Activated CD4-positive, alpha-beta T cell treated with anti-CD3 and anti-CD28 coated beads, Interleukin-2, amount 10 ng/mL, durations not matched to agents 24 days and 14 days (primary cell): ENCODE measurements at regions not wholly inside any gene's neighbourhood (a gene's known extent, or its start where the extent isn't known, plus 50 kb on each side); places are given as distances from the start of the nearest gene placed in this dataset.
"Not testable (repeated sequence)": the region's sequence is repeated elsewhere in the genome, so short reads cannot be mapped to it uniquely, and the experiment has no call there.

Experiments used
- DNase-seq: peaks from one replicate; pipeline ENCODE4 v3.0.0; 2022
- H3K27ac Mint-ChIP-seq: one replicate; pipeline ENCODE4 v1.8.0; 2022; ENCODE audit warnings: mild to moderate bottlenecking, mixed read lengths
- H3K27me3 Mint-ChIP-seq: one replicate; pipeline ENCODE4 v1.8.0; 2022; ENCODE audit warnings: mixed read lengths
- H3K36me3 Mint-ChIP-seq: one replicate; pipeline ENCODE4 v1.8.0; 2022; ENCODE audit warnings: low read depth, mild to moderate bottlenecking, mixed read lengths
- H3K4me1 Mint-ChIP-seq: one replicate; pipeline ENCODE4 v1.8.0; 2021; ENCODE audit warnings: mixed read lengths
- H3K4me3 Mint-ChIP-seq: one replicate; pipeline ENCODE4 v1.8.0; 2022; ENCODE audit warnings: mild to moderate bottlenecking, moderate library complexity, mixed read lengths
- H3K9me3 Mint-ChIP-seq: one replicate; pipeline ENCODE4 v1.8.0; 2021; ENCODE audit warnings: mixed read lengths
- intact Hi-C: fragments of 100-400 bp; cut with micrococcal nuclease; formaldehyde crosslinking; loops from one replicate; pipeline ENCODE4 v1.15.1; 2023

- DNase-seq = no peak
- intact Hi-C loops = no loop called here
- Mint-ChIP-seq H3K4me1 (no peaks in the 10 kb centered on the region), H3K4me3 (no peak overlapping the region), H3K27me3 (no peaks in the 10 kb centered on the region), H3K36me3 (no peaks in the 10 kb centered on the region), H3K27ac (no peak overlapping the region), H3K9me3 (no peaks in the 10 kb centered on the region)
Measured at GRCh38 chr6:51025082-51025777, 206.6 kb downstream of the TFAP2B start.

GRCh38 chr6:51027283-51028065 lies 208.8 kb downstream of the TFAP2B start:
- Mint-ChIP-seq H3K9me3 (no peaks in the 10 kb centered on the region), H3K36me3 (no peaks in the 10 kb centered on the region), H3K27ac (no peak overlapping the region), H3K4me3 (no peak overlapping the region), H3K27me3 (no peaks in the 10 kb centered on the region), H3K4me1 (no peaks in the 10 kb centered on the region)
- no peak for DNase-seq
- intact Hi-C loops = no loop called here

GRCh38 chr6:51028276-51028675 lies 209.6 kb downstream of the TFAP2B start:
- Mint-ChIP-seq H3K27me3 (no peaks in the 10 kb centered on the region), H3K4me3 (no peak overlapping the region)

GRCh38 chr6:51029561-51029960 lies 210.9 kb downstream of the TFAP2B start:
- Mint-ChIP-seq H3K36me3 (no peaks in the 10 kb centered on the region), H3K4me3 (no peak overlapping the region), H3K9me3 (peaks cover 3% of the 10 kb centered on the region), H3K27ac (no peak overlapping the region), H3K4me1 (no peaks in the 10 kb centered on the region), H3K27me3 (no peaks in the 10 kb centered on the region)
- intact Hi-C loops = no loop called here
- DNase-seq = no peak

More at GRCh38 chr6:51028276-51028675, 209.6 kb downstream of the TFAP2B start:
- no peaks in the 10 kb centered on the region for H3K4me1 Mint-ChIP-seq
- DNase-seq = no peak
- H3K36me3 Mint-ChIP-seq = no peaks in the 10 kb centered on the region
- H3K9me3 Mint-ChIP-seq = no peaks in the 10 kb centered on the region
- intact Hi-C loops = no loop called here
- no peak overlapping the region for H3K27ac Mint-ChIP-seq

GRCh38 chr6:51045548-51045947 lies 226.9 kb downstream of the TFAP2B start:
- intact Hi-C loops = no loop called here
- H3K4me1 Mint-ChIP-seq = no peaks in the 10 kb centered on the region
- H3K36me3 Mint-ChIP-seq = no peaks in the 10 kb centered on the region
- H3K4me3 Mint-ChIP-seq = no peak overlapping the region
- no peak overlapping the region for H3K27ac Mint-ChIP-seq
- DNase-seq = no peak
- no peaks in the 10 kb centered on the region for H3K27me3 Mint-ChIP-seq
- no peaks in the 10 kb centered on the region for H3K9me3 Mint-ChIP-seq

GRCh38 chr6:51049288-51049982 lies 230.8 kb downstream of the TFAP2B start:
- no peak for DNase-seq
- Mint-ChIP-seq H3K27ac (no peak overlapping the region), H3K36me3 (no peaks in the 10 kb centered on the region), H3K4me1 (no peaks in the 10 kb centered on the region), H3K4me3 (no peak overlapping the region), H3K9me3 (peaks cover 3% of the 10 kb centered on the region), H3K27me3 (no peaks in the 10 kb centered on the region)
- intact Hi-C loops = no loop called here

- no peak for DNase-seq
- no peaks in the 10 kb centered on the region for H3K36me3 Mint-ChIP-seq
- peaks cover 3% of the 10 kb centered on the region for H3K9me3 Mint-ChIP-seq
- no peak overlapping the region for H3K27ac Mint-ChIP-seq
- intact Hi-C loops = no loop called here
- H3K4me1 Mint-ChIP-seq = no peaks in the 10 kb centered on the region
- no peak overlapping the region for H3K4me3 Mint-ChIP-seq
- no peaks in the 10 kb centered on the region for H3K27me3 Mint-ChIP-seq
Measured at GRCh38 chr6:51049983-51050877, 231.6 kb downstream of the TFAP2B start.

GRCh38 chr6:51052716-51053115 lies 234.0 kb downstream of the TFAP2B start:
- H3K4me1 Mint-ChIP-seq, intact Hi-C loops, H3K36me3 Mint-ChIP-seq, H3K27me3 Mint-ChIP-seq, H3K27ac Mint-ChIP-seq, H3K4me3 Mint-ChIP-seq, DNase-seq, H3K9me3 Mint-ChIP-seq: not testable (repeated sequence)

GRCh38 chr6:51055316-51055715 lies 236.6 kb downstream of the TFAP2B start:
- DNase-seq, H3K27me3 Mint-ChIP-seq, H3K9me3 Mint-ChIP-seq, H3K4me1 Mint-ChIP-seq, H3K27ac Mint-ChIP-seq, intact Hi-C loops, H3K36me3 Mint-ChIP-seq, H3K4me3 Mint-ChIP-seq: not testable (repeated sequence)

GRCh38 chr6:51057296-51057695 lies 238.6 kb downstream of the TFAP2B start:
- Mint-ChIP-seq H3K4me3 (no peak overlapping the region), H3K27ac (no peak overlapping the region), H3K4me1 (no peaks in the 10 kb centered on the region), H3K36me3 (no peaks in the 10 kb centered on the region), H3K9me3 (peaks cover 3% of the 10 kb centered on the region), H3K27me3 (no peaks in the 10 kb centered on the region)
- no peak for DNase-seq
- intact Hi-C loops = no loop called here

GRCh38 chr6:51060262-51060762 lies 241.6 kb downstream of the TFAP2B start:
- Mint-ChIP-seq H3K9me3 (no peaks in the 10 kb centered on the region), H3K27me3 (no peaks in the 10 kb centered on the region), H3K4me3 (no peak overlapping the region), H3K4me1 (no peaks in the 10 kb centered on the region), H3K27ac (no peak overlapping the region), H3K36me3 (no peaks in the 10 kb centered on the region)
- intact Hi-C loops = no loop called here
- no peak for DNase-seq

GRCh38 chr6:51062166-51062722 lies 243.6 kb downstream of the TFAP2B start:
- Mint-ChIP-seq H3K9me3 (no peaks in the 10 kb centered on the region), H3K4me1 (no peaks in the 10 kb centered on the region), H3K27ac (no peak overlapping the region), H3K27me3 (no peaks in the 10 kb centered on the region), H3K4me3 (no peak overlapping the region), H3K36me3 (no peaks in the 10 kb centered on the region)
- DNase-seq = no peak
- intact Hi-C loops = no loop called here

GRCh38 chr6:51077821-51078518 lies 259.3 kb downstream of the TFAP2B start:
- H3K36me3 Mint-ChIP-seq = no peaks in the 10 kb centered on the region
- H3K4me3 Mint-ChIP-seq = no peak overlapping the region
- no peaks in the 10 kb centered on the region for H3K27me3 Mint-ChIP-seq
- no peaks in the 10 kb centered on the region for H3K4me1 Mint-ChIP-seq
- no peaks in the 10 kb centered on the region for H3K9me3 Mint-ChIP-seq
- intact Hi-C loops = no loop called here
- H3K27ac Mint-ChIP-seq = no peak overlapping the region
- DNase-seq = no peak
